Peyer's patch (tissue), 4 donors: ENCODE measurements at regions not wholly inside any gene's neighbourhood (a gene's known extent, or its start where the extent isn't known, plus 50 kb on each side); places are given as distances from the start of the nearest gene placed in this dataset.

ENCODE experiments used
- CTCF ChIP-seq, 6 experiments: fragments of 450-650 bp in 4 of 6; fragments of 200-600 bp in 2 of 6; sonication (generic) in 1 of 6; IDR thresholded peaks; one replicate each; pipeline ENCODE4 v1.5.1; 2017 to 2019; ENCODE audit warnings: antibody characterized with exemption in 6 of 6, mild to moderate bottlenecking in 3 of 6, moderate library complexity in 1 of 6
- POLR2A ChIP-seq, 2 donors: fragments of 450-650 bp; IDR thresholded peaks; one replicate each; pipeline ENCODE4 v1.5.1; 2017; ENCODE audit warnings: antibody characterized with exemption in 2 of 2, mild to moderate bottlenecking in 2 of 2, moderate library complexity in 2 of 2

DNA sequence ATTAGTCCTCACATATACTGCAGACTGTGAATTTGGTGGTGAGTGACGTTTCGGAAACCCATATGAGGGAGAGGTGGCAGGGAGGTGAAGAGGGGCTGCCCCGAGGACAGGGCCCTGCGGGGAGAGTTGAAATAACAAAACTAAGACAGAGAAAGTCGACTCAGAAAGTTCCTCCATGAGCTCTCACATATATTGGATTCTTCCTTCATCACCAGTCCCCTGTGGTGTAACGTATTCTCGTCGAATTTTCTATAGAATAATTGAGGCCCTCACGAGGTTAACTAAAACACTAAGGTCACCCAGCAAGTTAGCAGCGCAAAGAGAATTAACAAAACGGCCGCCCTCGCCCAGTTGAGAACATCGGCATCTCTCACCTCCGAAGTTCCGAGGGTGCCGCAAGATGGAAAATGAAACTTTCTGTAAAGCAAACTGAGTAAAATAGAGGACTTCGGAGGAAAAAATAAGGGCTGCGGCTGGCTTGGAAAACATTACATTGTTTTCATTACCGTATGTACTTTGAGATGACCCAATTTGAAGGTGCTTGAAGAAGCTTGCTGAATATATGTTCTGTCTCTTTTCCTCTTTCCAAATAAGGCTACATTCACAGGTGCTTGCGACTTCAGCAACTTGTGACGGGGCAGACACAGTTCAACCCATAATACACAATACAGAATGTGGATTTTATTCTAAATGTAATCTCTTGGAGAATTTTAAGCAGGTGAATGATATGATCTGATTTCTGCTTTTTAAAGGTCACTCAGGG is 490.9 kb upstream of the JARID2 start:
- no peak for TF ChIP-seq POLR2A (IDR thresholded peaks at IDR 0.05)
- no peak for TF ChIP-seq CTCF (IDR thresholded peaks at IDR 0.05)
